Activated CD8-positive, alpha-beta memory T cell treated with anti-CD3 and anti-CD28 coated beads, Interleukin-2, amount 10 ng/mL, durations not matched to agents 7 days and 5 days (primary cell): ENCODE measurements at regions not wholly inside any gene's neighbourhood (a gene's known extent, or its start where the extent isn't known, plus 50 kb on each side); places are given as distances from the start of the nearest gene placed in this dataset.

ENCODE experiments used
- ATAC-seq: fragments of 150-1000 bp; cut with Tn5 transposase; one replicate; pipeline ENCODE4 v1.10.0; 2021; ENCODE audit warnings: moderate library complexity
- CTCF ChIA-PET: fragments of 350-600 bp; sonication (Branson Sonifier 250); formaldehyde crosslinking; loops from one replicate; lab custom pipeline; 2021; ENCODE audit warnings: antibody characterized with exemption; lab: Charles Lee
- DNase-seq: peaks from one replicate; pipeline ENCODE4 v3.0.0-alpha.2; 2020
- H3K27ac Mint-ChIP-seq: one replicate; pipeline ENCODE4 v1.8.0; 2021; ENCODE audit warnings: mild to moderate bottlenecking, mixed read lengths
- H3K27me3 Mint-ChIP-seq: one replicate; pipeline ENCODE4 v1.8.0; 2021; ENCODE audit warnings: mixed read lengths
- H3K36me3 Mint-ChIP-seq: one replicate; pipeline ENCODE4 v1.8.0; 2021; ENCODE audit warnings: mild to moderate bottlenecking, mixed read lengths
- H3K4me1 Mint-ChIP-seq: one replicate; pipeline ENCODE4 v1.8.0; 2021; ENCODE audit warnings: mixed read lengths
- H3K4me3 Mint-ChIP-seq: one replicate; pipeline ENCODE4 v1.8.0; 2021; ENCODE audit warnings: mild to moderate bottlenecking, moderate library complexity, mixed read lengths
- H3K9me3 Mint-ChIP-seq: one replicate; pipeline ENCODE4 v1.8.0; 2022; ENCODE audit warnings: low read depth, mixed read lengths

DNA sequence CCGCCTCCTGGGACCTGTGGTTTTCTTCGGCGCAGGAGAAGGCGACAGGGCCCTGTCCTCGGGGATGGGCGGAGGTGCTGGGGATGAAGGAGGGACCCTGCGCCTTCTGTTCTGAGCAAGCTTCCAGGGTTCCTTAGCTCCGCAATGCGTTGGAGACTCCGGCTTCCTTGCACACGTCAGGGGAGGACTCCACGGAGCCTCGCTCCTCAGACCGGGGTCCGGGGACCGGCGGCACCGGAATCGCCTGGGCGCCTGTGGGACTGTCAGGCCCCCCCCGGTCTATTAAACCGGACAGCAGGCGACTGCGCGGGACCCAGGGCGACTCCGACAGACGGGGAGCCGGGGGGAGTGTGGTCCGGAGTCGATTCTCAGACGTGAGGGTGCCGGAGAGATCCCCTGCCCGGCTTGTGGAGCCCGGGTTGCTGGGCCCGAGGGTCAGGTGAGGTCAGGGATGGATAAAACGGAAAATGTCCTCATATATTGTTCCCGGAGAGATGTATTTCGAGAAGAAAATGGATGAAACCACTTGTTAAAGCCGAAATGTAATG, 227.4 kb downstream of the TEX29 start:
- no peaks in the 10 kb centered on the region for H3K4me1 Mint-ChIP-seq
- no peak for DNase-seq
- no peaks in the 10 kb centered on the region for H3K27me3 Mint-ChIP-seq
- no peaks in the 10 kb centered on the region for H3K36me3 Mint-ChIP-seq
- no peak overlapping the region for H3K4me3 Mint-ChIP-seq
- H3K27ac Mint-ChIP-seq = no peak overlapping the region
- CTCF ChIA-PET = no interaction called here
- ATAC-seq = no peak
- peaks cover 11% of the 10 kb centered on the region for H3K9me3 Mint-ChIP-seq

DNA sequence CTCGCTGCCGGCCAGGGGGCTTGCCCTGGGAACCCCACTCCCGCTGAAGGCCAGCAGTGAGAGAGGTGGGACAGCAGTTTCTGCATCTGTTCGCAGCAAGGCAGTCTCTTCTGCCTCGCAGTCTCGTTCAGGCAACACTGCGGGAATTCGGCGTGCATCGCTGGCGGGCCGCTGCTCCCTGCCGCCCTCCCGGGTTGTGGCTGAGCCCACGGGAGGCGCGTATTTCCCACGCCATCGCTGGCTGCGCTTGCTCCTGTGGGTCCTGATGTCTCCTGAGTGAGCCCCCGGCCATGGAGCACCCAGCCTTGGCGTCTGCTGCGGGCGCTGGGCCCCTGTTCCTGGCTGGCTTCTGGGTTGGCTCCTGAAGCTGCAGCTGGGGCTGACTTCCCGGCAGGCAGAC, 227.9 kb downstream of the TEX29 start:
- ATAC-seq = no peak
- no peaks in the 10 kb centered on the region for H3K36me3 Mint-ChIP-seq
- CTCF ChIA-PET = no interaction called here
- no peak for DNase-seq
- H3K4me1 Mint-ChIP-seq = no peaks in the 10 kb centered on the region
- H3K27ac Mint-ChIP-seq = no peak overlapping the region
- H3K27me3 Mint-ChIP-seq = no peaks in the 10 kb centered on the region
- H3K9me3 Mint-ChIP-seq = peaks cover 11% of the 10 kb centered on the region
- H3K4me3 Mint-ChIP-seq = no peak overlapping the region

DNA sequence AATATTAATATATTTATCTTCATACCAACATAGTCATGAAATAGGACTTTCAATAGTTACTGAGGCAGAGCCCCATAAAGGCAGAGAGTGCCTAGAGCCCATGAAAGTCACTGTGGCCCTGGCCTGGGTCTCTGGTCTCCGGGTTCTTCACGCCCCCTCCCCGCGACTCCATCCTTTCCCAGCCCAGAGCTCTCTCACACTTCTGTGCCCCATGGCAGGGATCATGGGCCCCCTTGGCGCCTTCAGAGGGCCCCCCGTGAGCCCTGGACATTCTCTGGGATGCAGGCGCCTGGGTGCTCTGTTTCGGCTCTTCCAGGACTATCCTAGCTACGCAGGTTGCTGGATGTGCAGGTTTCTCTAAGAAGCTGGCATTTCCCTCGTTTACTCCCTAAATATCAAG, 228.4 kb downstream of the TEX29 start:
- Mint-ChIP-seq H3K36me3 (no peaks in the 10 kb centered on the region), H3K4me1 (no peaks in the 10 kb centered on the region), H3K27me3 (no peaks in the 10 kb centered on the region), H3K9me3 (peaks cover 11% of the 10 kb centered on the region), H3K27ac (no peak overlapping the region), H3K4me3 (no peak overlapping the region)
- DNase-seq (no peak), ATAC-seq (no peak)
- CTCF ChIA-PET = no interaction called here

DNA sequence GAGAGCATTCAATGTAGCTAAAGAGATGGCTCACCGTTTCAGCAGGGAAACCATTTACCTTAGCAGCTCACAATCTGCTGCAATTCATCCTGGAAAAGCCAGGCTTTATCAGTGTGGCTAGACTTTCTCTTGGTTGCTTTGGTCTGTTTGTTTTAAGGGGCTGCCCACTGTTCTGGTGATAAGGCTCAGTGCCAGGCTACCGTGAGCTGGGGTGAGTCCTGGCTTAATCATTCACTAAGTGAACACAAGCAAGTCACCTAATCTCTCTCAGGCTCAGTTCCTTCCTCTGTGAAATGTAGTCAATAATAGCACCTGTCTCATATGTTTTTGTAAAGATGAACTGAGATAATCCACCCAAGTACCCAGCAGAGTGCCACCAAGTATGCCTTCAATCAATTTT, 229.0 kb downstream of the TEX29 start:
- H3K9me3 Mint-ChIP-seq = peaks cover 9% of the 10 kb centered on the region
- H3K4me1 Mint-ChIP-seq = no peaks in the 10 kb centered on the region
- no peak overlapping the region for H3K4me3 Mint-ChIP-seq
- no peaks in the 10 kb centered on the region for H3K36me3 Mint-ChIP-seq
- CTCF ChIA-PET = no interaction called here
- DNase-seq (no peak), ATAC-seq (no peak)
- H3K27ac Mint-ChIP-seq = no peak overlapping the region
- H3K27me3 Mint-ChIP-seq = no peaks in the 10 kb centered on the region

DNA sequence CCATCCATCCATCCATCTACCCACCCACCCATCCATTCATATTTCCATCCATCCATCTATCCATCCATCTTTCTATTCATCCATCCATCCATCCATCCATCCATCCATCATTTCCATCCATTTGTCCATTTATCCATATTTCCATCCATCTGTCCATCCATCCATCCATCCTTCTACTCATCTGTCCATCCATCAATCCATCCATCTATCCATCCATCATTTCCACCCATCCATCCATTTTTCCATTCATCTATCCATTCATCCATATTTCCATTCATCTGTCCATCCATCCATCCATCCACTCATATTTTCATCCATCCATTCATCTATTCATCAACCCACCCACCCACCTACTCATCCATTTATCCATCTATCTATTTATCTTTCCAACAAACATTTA, 229.6 kb downstream of the TEX29 start:
- ATAC-seq = no peak
- Mint-ChIP-seq H3K27ac (no peak overlapping the region), H3K27me3 (no peaks in the 10 kb centered on the region), H3K9me3 (peaks cover 6% of the 10 kb centered on the region), H3K4me1 (no peaks in the 10 kb centered on the region), H3K4me3 (no peak overlapping the region), H3K36me3 (no peaks in the 10 kb centered on the region)
- no peak for DNase-seq
- CTCF ChIA-PET = no interaction called here

DNA sequence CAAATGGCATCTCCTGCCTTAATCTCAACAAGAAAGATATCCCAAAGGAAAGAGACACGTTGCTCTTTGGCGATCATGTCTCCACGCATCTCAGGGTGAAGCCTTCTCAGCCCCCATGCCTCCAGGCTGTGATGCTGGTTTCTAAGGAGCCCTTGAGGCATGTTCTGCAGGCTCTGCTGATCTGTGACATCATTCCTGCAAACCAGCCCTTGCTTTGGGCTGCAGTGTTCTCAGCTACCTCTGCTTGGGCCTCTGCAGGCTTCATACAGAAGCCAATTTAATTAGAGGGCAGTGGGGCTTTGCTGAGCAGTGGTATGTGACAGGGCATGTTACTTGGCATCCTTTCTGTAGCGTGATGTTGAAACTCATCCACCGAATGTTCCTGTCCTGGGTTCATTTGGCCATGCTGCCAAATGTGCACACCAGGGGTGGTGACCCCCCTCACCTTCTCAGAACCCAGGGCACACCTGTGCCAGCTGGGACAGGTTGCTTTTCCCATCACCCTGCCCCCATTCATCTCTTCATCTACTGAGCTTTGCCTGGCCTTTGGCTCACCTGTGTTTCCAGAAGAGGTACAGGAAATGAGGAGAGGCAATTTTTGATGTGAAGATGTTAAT, 230.9 kb downstream of the TEX29 start:
- no peak overlapping the region for H3K4me3 Mint-ChIP-seq
- CTCF ChIA-PET = no interaction called here
- no peaks in the 10 kb centered on the region for H3K27me3 Mint-ChIP-seq
- H3K27ac Mint-ChIP-seq = no peak overlapping the region
- ATAC-seq (no peak), DNase-seq (no peak)
- H3K9me3 Mint-ChIP-seq = peaks cover 3% of the 10 kb centered on the region
- no peaks in the 10 kb centered on the region for H3K36me3 Mint-ChIP-seq
- H3K4me1 Mint-ChIP-seq = no peaks in the 10 kb centered on the region

DNA sequence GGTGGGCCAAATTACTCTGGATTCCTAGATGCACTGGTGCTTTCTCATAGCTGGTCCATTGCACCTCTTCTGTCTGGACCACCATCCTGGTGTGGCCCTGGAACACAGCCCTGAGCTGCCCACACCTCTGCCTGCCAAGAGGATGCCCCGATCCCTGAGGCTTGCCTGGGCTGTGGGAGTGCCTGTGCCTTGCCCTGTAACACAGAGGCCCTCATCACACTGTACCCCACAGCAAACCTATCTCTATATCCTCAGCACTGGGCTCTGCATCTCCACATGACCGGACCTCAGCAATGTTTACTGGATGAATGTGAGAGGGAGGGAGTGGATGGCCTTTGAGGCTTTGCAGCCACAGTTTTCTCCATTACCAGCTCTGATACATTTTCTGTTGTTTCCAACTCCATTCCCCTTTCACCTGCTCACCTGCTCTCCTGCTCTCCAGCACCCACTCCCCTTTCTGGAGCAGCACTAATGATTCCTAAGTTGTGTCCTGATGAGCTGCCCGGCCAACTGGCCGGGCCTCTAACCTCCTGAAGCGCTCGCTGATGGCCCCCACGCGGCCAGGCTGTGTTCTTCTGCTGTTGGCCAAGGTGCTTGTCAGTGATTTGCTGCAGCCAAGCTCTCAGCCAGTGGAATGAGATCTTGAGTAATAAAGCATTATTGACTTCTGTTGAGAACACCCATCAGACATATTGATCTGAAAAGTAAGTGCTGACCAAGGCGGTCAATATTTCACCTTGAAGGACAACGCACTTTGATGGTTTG, 232.6 kb downstream of the TEX29 start:
- Mint-ChIP-seq H3K9me3 (no peaks in the 10 kb centered on the region), H3K36me3 (no peaks in the 10 kb centered on the region), H3K4me1 (no peaks in the 10 kb centered on the region), H3K27ac (no peak overlapping the region), H3K27me3 (no peaks in the 10 kb centered on the region), H3K4me3 (no peak overlapping the region)
- DNase-seq = no peak
- CTCF ChIA-PET = no interaction called here
- ATAC-seq = no peak

DNA sequence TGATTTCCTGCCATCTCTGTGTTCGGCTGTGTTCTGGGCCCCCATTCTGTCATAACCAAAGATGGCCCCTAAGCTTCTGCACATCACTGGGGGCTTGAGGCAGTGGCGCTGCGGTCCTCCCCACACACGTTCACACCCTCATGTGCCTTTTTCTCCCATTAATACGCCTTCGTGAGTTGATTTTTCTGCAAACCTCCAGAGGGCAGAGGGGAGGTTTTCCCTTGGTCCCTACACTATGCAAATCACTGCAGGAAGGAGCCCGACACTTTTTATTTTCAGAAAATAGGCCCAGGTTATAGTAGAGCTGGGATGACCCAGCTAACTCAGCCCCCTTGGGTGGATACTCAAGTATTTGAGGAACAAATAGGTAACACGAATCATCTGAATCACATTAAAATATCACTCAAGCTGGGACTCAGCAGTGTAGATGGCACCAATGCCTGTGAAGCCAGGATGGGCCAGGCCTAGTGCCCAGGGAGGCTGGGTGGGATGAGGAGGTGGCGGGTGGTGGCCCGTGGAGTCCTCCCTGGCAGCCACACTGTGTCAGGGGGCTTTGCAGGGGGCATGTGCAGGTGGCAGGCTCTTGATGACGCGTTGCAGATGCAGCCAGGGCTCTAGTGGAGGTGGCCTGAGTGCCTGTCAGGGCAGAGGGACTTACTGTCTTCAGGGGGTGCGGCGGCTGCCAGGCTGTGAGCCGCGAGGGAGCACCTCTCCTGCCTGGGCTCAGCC, 234.3 kb downstream of the TEX29 start:
- no peak for ATAC-seq
- H3K4me1 Mint-ChIP-seq = no peaks in the 10 kb centered on the region
- CTCF ChIA-PET = no interaction called here
- H3K36me3 Mint-ChIP-seq = no peaks in the 10 kb centered on the region
- H3K27ac Mint-ChIP-seq = no peak overlapping the region
- H3K9me3 Mint-ChIP-seq = no peaks in the 10 kb centered on the region
- no peak overlapping the region for H3K4me3 Mint-ChIP-seq
- no peak for DNase-seq
- no peaks in the 10 kb centered on the region for H3K27me3 Mint-ChIP-seq

DNA sequence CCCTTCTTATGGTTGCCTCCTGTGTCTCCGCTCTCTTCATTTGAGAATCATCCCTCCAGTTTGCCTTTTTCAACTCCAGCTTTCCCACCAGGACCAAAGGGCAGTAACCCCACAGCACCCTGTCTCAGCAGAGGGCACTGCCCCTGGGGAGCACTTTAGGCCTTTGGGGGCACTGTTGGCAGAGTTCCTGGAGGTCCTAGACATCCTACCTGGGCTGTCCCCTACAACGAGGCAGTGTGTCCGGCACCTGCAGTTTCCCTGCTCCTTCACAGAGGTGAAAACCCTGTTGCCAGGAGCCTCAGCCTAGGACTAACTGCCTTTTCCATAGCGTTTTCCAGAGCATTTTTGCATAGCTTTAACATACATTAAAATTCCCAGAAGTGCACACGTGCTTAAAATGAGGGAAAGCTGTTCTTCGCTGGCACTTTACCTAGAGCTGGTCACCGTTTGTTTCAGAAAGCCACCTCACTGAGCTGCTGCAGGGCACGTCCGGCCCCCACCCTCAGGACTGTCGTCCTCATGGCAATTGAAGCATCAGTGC, 234.9 kb downstream of the TEX29 start:
- DNase-seq = no peak
- no peaks in the 10 kb centered on the region for H3K4me1 Mint-ChIP-seq
- H3K9me3 Mint-ChIP-seq = no peaks in the 10 kb centered on the region
- no peak overlapping the region for H3K4me3 Mint-ChIP-seq
- H3K27ac Mint-ChIP-seq = no peak overlapping the region
- H3K27me3 Mint-ChIP-seq = no peaks in the 10 kb centered on the region
- no peak for ATAC-seq
- CTCF ChIA-PET = no interaction called here
- no peaks in the 10 kb centered on the region for H3K36me3 Mint-ChIP-seq

DNA sequence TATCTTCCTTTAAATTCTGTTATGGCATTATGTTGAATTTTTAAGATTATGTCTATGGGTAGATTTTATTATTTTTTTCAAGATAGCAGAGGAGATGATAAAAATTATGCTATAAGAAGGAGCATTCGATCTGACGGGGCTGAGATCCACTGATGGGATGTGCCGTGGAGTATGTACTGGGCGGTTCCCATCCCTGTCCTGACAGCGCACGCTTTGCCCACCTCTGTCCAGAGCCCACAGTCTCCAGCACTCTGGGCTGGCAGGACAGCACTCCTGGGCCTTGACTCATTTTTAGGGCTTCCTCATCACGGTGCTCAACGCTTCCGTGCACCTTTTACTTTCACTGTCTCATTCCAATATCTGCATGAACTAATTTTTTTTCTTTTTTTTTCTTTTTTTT, 235.5 kb downstream of the TEX29 start:
- Mint-ChIP-seq H3K4me3 (no peak overlapping the region), H3K9me3 (no peaks in the 10 kb centered on the region), H3K36me3 (no peaks in the 10 kb centered on the region), H3K27me3 (no peaks in the 10 kb centered on the region), H3K27ac (no peak overlapping the region), H3K4me1 (no peaks in the 10 kb centered on the region)
- ATAC-seq (no peak), DNase-seq (no peak)
- CTCF ChIA-PET = no interaction called here

DNA sequence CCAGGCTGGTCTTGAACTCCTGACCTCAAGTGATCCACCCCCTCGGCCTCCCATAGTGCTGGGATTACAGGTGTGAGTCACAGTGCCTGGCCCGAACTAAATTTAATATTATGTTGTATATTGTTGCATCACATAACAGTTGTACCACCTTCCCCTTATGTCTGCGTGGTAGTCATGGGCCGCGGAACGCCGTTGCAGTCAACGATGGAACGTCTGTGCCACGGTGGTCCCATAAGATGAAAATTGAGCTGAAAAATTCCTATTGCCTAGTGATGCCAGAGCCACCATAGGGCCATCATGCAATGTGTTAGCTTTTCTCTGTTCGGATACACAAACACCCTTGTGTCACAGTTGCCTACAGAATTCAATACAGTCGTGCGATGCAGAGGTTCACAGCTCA, 236.1 kb downstream of the TEX29 start:
- CTCF ChIA-PET = no interaction called here

DNA sequence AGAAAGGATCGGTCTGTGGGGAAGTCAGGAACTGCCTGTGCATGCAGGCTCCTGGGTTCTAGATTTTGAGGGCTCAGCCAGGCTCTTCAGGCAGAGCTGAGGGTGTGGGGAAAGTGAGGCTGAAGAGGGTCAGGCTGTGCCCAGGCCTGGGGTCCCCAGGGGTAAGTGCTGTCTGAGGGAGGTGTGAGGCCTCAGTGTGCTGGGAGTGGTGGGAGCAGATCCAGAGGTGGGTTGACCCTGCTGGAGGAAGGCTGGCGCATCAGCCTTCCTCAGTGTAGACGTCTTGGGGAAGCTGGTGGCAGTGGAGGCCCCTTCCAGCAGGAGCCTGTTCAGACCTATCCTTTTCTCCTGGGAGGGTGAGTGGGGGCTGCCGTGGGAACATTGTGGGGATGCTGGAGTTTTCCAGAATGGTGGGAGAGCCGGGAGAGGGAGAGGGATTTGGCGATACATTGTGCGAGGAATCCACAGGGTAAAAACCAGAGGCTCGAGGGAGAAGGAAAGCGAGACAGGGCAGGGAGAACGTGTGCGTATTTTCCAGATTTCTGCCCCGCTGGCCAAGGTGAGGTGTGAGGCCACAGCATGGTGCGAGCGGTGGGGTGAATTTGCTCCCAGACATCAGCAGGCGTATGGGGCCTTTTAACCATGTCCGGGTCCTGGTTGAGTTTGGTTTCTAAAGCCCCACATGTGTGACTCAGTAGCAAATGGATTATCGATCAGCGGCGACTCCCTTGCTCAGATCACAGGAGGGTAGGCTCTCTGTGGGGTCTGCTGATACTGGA, 237.7 kb downstream of the TEX29 start:
- ATAC-seq = no peak
- no peak overlapping the region for H3K27ac Mint-ChIP-seq
- no peaks in the 10 kb centered on the region for H3K36me3 Mint-ChIP-seq
- CTCF ChIA-PET = no interaction called here
- H3K4me3 Mint-ChIP-seq = no peak overlapping the region
- H3K4me1 Mint-ChIP-seq = no peaks in the 10 kb centered on the region
- H3K27me3 Mint-ChIP-seq = no peaks in the 10 kb centered on the region
- H3K9me3 Mint-ChIP-seq = no peaks in the 10 kb centered on the region
- DNase-seq = no peak

More for the DNA sequence above, 236.1 kb downstream of the TEX29 start:
- Mint-ChIP-seq H3K4me1 (no peaks in the 10 kb centered on the region), H3K4me3 (no peak overlapping the region), H3K27ac (no peak overlapping the region), H3K9me3 (no peaks in the 10 kb centered on the region), H3K36me3 (no peaks in the 10 kb centered on the region), H3K27me3 (no peaks in the 10 kb centered on the region)
- DNase-seq (no peak), ATAC-seq (no peak)

DNA sequence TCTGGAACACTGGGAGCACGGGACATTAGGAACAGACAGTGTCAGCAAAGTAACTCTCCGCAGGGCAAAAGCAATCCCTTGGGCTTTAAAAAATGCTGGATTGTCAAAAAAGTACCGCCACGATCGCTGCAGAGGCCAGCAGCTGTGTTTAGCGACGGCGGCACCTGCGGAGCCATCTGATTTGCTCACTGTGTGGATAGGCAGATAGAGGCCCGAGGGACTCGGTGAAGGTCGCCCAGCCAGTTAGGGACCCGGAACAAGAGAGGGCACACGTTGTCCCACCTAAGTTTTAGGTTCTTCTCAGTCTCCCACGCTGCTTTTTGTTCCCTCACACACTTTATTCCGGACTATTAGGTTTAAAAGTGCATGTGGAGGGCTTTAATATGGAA, 238.3 kb downstream of the TEX29 start:
- DNase-seq (no peak), ATAC-seq (no peak)
- Mint-ChIP-seq H3K9me3 (no peaks in the 10 kb centered on the region), H3K27ac (no peak overlapping the region), H3K4me1 (no peaks in the 10 kb centered on the region), H3K27me3 (no peaks in the 10 kb centered on the region), H3K4me3 (no peak overlapping the region), H3K36me3 (no peaks in the 10 kb centered on the region)
- CTCF ChIA-PET = no interaction called here
